SKM-1 treated with dmso at 0.1 percent for 144 hours (cell line): ENCODE measurements at regions not wholly inside any gene's neighbourhood (a gene's known extent, or its start where the extent isn't known, plus 50 kb on each side); places are given as distances from the start of the nearest gene placed in this dataset.
"Not testable (repeated sequence)": the region's sequence is repeated elsewhere in the genome, so short reads cannot be mapped to it uniquely, and the experiment has no call there.

Source experiments
- DNase-seq: peaks from one replicate; lab custom pipeline; 2025; ENCODE audit not compliant: unreplicated experiment; lab: John Stamatoyannopoulos, UW

GRCh38 chr22:49361164-49361563 lies 466.5 kb downstream of the BRD1 start:
- no peak for DNase-seq

GRCh38 chr22:49360746-49361145 lies 466.9 kb downstream of the BRD1 start:
- no peak for DNase-seq

GRCh38 chr22:49359076-49359475 lies 468.6 kb downstream of the BRD1 start:
- no peak for DNase-seq

GRCh38 chr22:49357661-49358440 lies 469.8 kb downstream of the BRD1 start:
- DNase-seq = no peak

- no peak for DNase-seq
These were observed 471.2 kb downstream of the BRD1 start for GRCh38 chr22:49356428-49356827.

- no peak for DNase-seq
These were observed 472.3 kb downstream of the BRD1 start for GRCh38 chr22:49355211-49355920.

- DNase-seq = no peak
These were observed 473.0 kb downstream of the BRD1 start for GRCh38 chr22:49354516-49355210.

- DNase-seq = no peak
These were observed 474.4 kb downstream of the BRD1 start for GRCh38 chr22:49353235-49353634.

GRCh38 chr22:49352361-49353169 lies 475.1 kb downstream of the BRD1 start:
- DNase-seq = no peak

- DNase-seq = no peak
These were observed 475.9 kb downstream of the BRD1 start for GRCh38 chr22:49351761-49352227.

GRCh38 chr22:49350441-49351121 lies 477.1 kb downstream of the BRD1 start:
- DNase-seq = no peak

- DNase-seq = no peak
These were observed 477.8 kb downstream of the BRD1 start for GRCh38 chr22:49349841-49350381.

GRCh38 chr22:49349181-49349835 lies 478.4 kb downstream of the BRD1 start:
- DNase-seq = no peak

GRCh38 chr22:49348631-49349030 lies 479.0 kb downstream of the BRD1 start:
- DNase-seq = no peak

- DNase-seq = no peak
These were observed 480.3 kb downstream of the BRD1 start for GRCh38 chr22:49347376-49347775.

GRCh38 chr22:49345896-49346295 lies 481.8 kb downstream of the BRD1 start:
- DNase-seq = no peak

- no peak for DNase-seq
These were observed 483.0 kb downstream of the BRD1 start for GRCh38 chr22:49344656-49345055.

GRCh38 chr22:49344161-49344560 lies 483.5 kb downstream of the BRD1 start:
- DNase-seq = no peak

- DNase-seq = no peak
These were observed 487.3 kb downstream of the BRD1 start for GRCh38 chr22:49340406-49340805.

GRCh38 chr22:49336483-49336882 lies 491.2 kb downstream of the BRD1 start:
- DNase-seq = not testable (repeated sequence)
